ENCODE measurements at regions not wholly inside any gene's neighbourhood (a gene's known extent, or its start where the extent isn't known, plus 50 kb on each side); places are given as distances from the start of the nearest gene placed in this dataset.

GRCh38 chr12:61536117-61536516 is 724.1 kb upstream of the USP15 start:
- TF ChIP-seq CTCF (conservative IDR thresholded peaks at IDR 0.05 in 1 of 2, IDR thresholded peaks at IDR 0.05 in 1 of 2; ENCODE audit: low read depth in 1 of 2, low read length in 2 of 2) (no peak), EZH2 (IDR thresholded peaks at IDR 0.05; ENCODE audit: low read length, missing control alignments) (no peak)

Data from fibroblast of lung (primary cell).